ENCODE measurements at regions not wholly inside any gene's neighbourhood (a gene's known extent, or its start where the extent isn't known, plus 50 kb on each side); places are given as distances from the start of the nearest gene placed in this dataset.

DNA sequence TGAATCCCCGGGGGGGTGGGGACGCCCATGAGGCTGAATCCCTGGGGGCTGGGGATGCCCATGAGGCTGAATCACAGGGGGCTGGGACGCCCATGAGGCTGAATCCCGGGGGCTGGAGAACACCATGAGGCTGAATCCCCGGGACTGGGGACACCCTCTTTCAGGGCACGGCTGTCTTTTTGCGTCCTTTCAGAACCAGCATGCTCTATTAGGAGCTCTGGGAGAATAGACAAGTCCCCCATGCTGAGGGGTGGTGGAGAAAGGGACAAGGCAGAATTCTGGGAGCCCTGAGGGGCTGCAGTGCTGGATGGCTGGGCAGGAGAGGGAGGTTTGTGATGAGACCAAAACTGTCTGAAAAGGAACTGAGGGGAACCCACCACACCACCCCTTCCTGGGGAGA is 257.3 kb upstream of the TCERG1L start:
- Histone ChIP-seq H3K4me1 (ENCODE audit: control insufficient read depth, insufficient read depth, low read length) (no peaks in the 10 kb centered on the region), H3K27me3 (ENCODE audit: control insufficient read depth, insufficient read depth, low read length, poor library complexity, severe bottlenecking) (no peaks in the 10 kb centered on the region), H3K27ac (ENCODE audit: insufficient read depth, low read depth, low read length, poor library complexity, severe bottlenecking) (no peak overlapping the region), H3K4me3 (ENCODE audit: insufficient read depth, low read depth, low read length) (no peak overlapping the region), H3K36me3 (ENCODE audit: control insufficient read depth, insufficient read depth, low read length) (no peaks in the 10 kb centered on the region), H3K9me3 (ENCODE audit: control insufficient read depth, low read length) (no peaks in the 10 kb centered on the region)
- 79 to 82% methylated on average over 7 of the region's 7 CpGs for WGBS, 2 experiments

GRCh38 chr10:131569851-131570715 is 258.6 kb upstream of the TCERG1L start:
- Histone ChIP-seq H3K4me3 (ENCODE audit: insufficient read depth, low read depth, low read length) (no peak overlapping the region), H3K9me3 (ENCODE audit: control insufficient read depth, low read length) (no peaks in the 10 kb centered on the region), H3K27me3 (ENCODE audit: control insufficient read depth, insufficient read depth, low read length, poor library complexity, severe bottlenecking) (no peaks in the 10 kb centered on the region), H3K36me3 (ENCODE audit: control insufficient read depth, insufficient read depth, low read length) (no peaks in the 10 kb centered on the region), H3K4me1 (ENCODE audit: control insufficient read depth, insufficient read depth, low read length) (no peaks in the 10 kb centered on the region), H3K27ac (ENCODE audit: insufficient read depth, low read depth, low read length, poor library complexity, severe bottlenecking) (no peak overlapping the region)
- 80 to 81% methylated on average over 21 of the region's 21 CpGs for WGBS, 2 experiments

- no peaks in the 10 kb centered on the region for H3K9me3 ChIP-seq (ENCODE audit: control insufficient read depth, low read length)
- 93 to 94% methylated on average over 13 of the region's 13 CpGs for whole genome bisulfite sequencing, 2 experiments
- no peaks in the 10 kb centered on the region for H3K4me1 ChIP-seq (ENCODE audit: control insufficient read depth, insufficient read depth, low read length)
- H3K36me3 ChIP-seq (ENCODE audit: control insufficient read depth, insufficient read depth, low read length): no peaks in the 10 kb centered on the region
- H3K27ac ChIP-seq (ENCODE audit: insufficient read depth, low read depth, low read length, poor library complexity, severe bottlenecking): no peak overlapping the region
- H3K27me3 ChIP-seq (ENCODE audit: control insufficient read depth, insufficient read depth, low read length, poor library complexity, severe bottlenecking): no peaks in the 10 kb centered on the region
- no peak overlapping the region for H3K4me3 ChIP-seq (ENCODE audit: insufficient read depth, low read depth, low read length)
Measured at GRCh38 chr10:131570716-131571307, 259.3 kb upstream of the TCERG1L start.

DNA sequence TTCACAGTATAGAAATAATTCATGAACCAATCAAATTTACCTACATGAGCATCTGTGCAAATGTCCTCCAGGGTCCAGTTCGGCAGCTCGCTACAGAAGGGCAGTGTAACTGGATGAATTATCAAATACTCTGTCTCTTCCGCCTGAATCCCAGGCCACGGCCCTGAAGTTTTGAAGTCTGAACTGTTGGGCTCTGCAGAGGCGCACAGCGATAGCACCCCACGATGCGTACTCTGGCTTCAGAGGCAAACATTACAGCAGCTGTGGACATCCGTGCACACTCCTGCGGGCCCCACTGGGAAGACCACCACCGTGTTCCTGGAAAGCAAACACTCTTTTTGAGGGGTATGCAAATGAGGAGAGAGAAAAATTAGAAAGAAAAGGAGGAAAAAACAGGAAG is 259.8 kb upstream of the TCERG1L start:
- Histone ChIP-seq H3K27me3 (ENCODE audit: control insufficient read depth, insufficient read depth, low read length, poor library complexity, severe bottlenecking) (no peaks in the 10 kb centered on the region), H3K4me3 (ENCODE audit: insufficient read depth, low read depth, low read length) (no peak overlapping the region), H3K27ac (ENCODE audit: insufficient read depth, low read depth, low read length, poor library complexity, severe bottlenecking) (no peak overlapping the region), H3K4me1 (ENCODE audit: control insufficient read depth, insufficient read depth, low read length) (no peaks in the 10 kb centered on the region), H3K9me3 (ENCODE audit: control insufficient read depth, low read length) (no peaks in the 10 kb centered on the region), H3K36me3 (ENCODE audit: control insufficient read depth, insufficient read depth, low read length) (no peaks in the 10 kb centered on the region)
- WGBS, 2 experiments: 93% methylated on average over 11 of the region's 11 CpGs

GRCh38 chr10:131571865-131572264 is 260.3 kb upstream of the TCERG1L start:
- Histone ChIP-seq H3K9me3 (ENCODE audit: control insufficient read depth, low read length) (no peaks in the 10 kb centered on the region), H3K27ac (ENCODE audit: insufficient read depth, low read depth, low read length, poor library complexity, severe bottlenecking) (no peak overlapping the region), H3K4me1 (ENCODE audit: control insufficient read depth, insufficient read depth, low read length) (no peaks in the 10 kb centered on the region), H3K27me3 (ENCODE audit: control insufficient read depth, insufficient read depth, low read length, poor library complexity, severe bottlenecking) (no peaks in the 10 kb centered on the region), H3K36me3 (ENCODE audit: control insufficient read depth, insufficient read depth, low read length) (no peaks in the 10 kb centered on the region), H3K4me3 (ENCODE audit: insufficient read depth, low read depth, low read length) (no peak overlapping the region)
- WGBS, 2 experiments: 84 to 88% methylated on average over 8 of the region's 8 CpGs

DNA sequence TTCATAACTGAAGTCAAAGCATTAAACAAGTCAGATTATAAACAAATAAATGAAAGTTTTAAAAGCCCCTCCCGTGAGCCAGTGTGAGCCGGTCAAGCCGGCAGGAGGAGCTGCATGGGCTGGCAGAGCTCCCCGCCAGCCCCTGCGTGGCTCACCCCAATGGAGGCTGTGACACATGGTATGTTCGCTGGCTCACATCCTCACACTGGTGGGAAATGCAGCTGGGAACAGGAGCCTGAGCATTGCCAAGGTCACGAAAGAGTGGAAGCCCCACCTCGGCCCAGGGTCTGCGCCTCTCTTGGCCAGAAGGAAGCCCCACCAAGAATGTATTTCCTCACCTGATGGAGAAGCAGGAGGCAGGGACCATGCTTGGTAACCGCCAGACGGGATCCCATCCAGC is 261.7 kb upstream of the TCERG1L start:
- WGBS, 2 experiments: 95 to 96% methylated on average over 11 of the region's 11 CpGs
- no peaks in the 10 kb centered on the region for H3K27me3 ChIP-seq (ENCODE audit: control insufficient read depth, insufficient read depth, low read length, poor library complexity, severe bottlenecking)
- H3K9me3 ChIP-seq (ENCODE audit: control insufficient read depth, low read length): no peaks in the 10 kb centered on the region
- no peaks in the 10 kb centered on the region for H3K4me1 ChIP-seq (ENCODE audit: control insufficient read depth, insufficient read depth, low read length)
- no peaks in the 10 kb centered on the region for H3K36me3 ChIP-seq (ENCODE audit: control insufficient read depth, insufficient read depth, low read length)
- H3K27ac ChIP-seq (ENCODE audit: insufficient read depth, low read depth, low read length, poor library complexity, severe bottlenecking): no peak overlapping the region
- H3K4me3 ChIP-seq (ENCODE audit: insufficient read depth, low read depth, low read length): no peak overlapping the region

- no peaks in the 10 kb centered on the region for H3K9me3 ChIP-seq (ENCODE audit: control insufficient read depth, low read length)
- no peak overlapping the region for H3K4me3 ChIP-seq (ENCODE audit: insufficient read depth, low read depth, low read length)
- H3K4me1 ChIP-seq (ENCODE audit: control insufficient read depth, insufficient read depth, low read length): no peaks in the 10 kb centered on the region
- H3K36me3 ChIP-seq (ENCODE audit: control insufficient read depth, insufficient read depth, low read length): no peaks in the 10 kb centered on the region
- WGBS, 2 experiments: 94 to 95% methylated on average over 2 of the region's 2 CpGs
- no peaks in the 10 kb centered on the region for H3K27me3 ChIP-seq (ENCODE audit: control insufficient read depth, insufficient read depth, low read length, poor library complexity, severe bottlenecking)
- H3K27ac ChIP-seq (ENCODE audit: insufficient read depth, low read depth, low read length, poor library complexity, severe bottlenecking): no peak overlapping the region
Measured at GRCh38 chr10:131573707-131574106, 262.2 kb upstream of the TCERG1L start.

- H3K4me3 ChIP-seq (ENCODE audit: insufficient read depth, low read depth, low read length): no peak overlapping the region
- H3K4me1 ChIP-seq (ENCODE audit: control insufficient read depth, insufficient read depth, low read length): no peaks in the 10 kb centered on the region
- WGBS, 2 experiments: 85% methylated on average over 7 of the region's 7 CpGs
- H3K9me3 ChIP-seq (ENCODE audit: control insufficient read depth, low read length): no peaks in the 10 kb centered on the region
- no peaks in the 10 kb centered on the region for H3K27me3 ChIP-seq (ENCODE audit: control insufficient read depth, insufficient read depth, low read length, poor library complexity, severe bottlenecking)
- no peaks in the 10 kb centered on the region for H3K36me3 ChIP-seq (ENCODE audit: control insufficient read depth, insufficient read depth, low read length)
- no peak overlapping the region for H3K27ac ChIP-seq (ENCODE audit: insufficient read depth, low read depth, low read length, poor library complexity, severe bottlenecking)
Measured at GRCh38 chr10:131574363-131574706, 262.8 kb upstream of the TCERG1L start.

GRCh38 chr10:131574707-131575430 is 263.3 kb upstream of the TCERG1L start:
- peaks cover 2% of the 10 kb centered on the region for H3K4me1 ChIP-seq (ENCODE audit: control insufficient read depth, insufficient read depth, low read length)
- no peak overlapping the region for H3K4me3 ChIP-seq (ENCODE audit: insufficient read depth, low read depth, low read length)
- no peaks in the 10 kb centered on the region for H3K27me3 ChIP-seq (ENCODE audit: control insufficient read depth, insufficient read depth, low read length, poor library complexity, severe bottlenecking)
- H3K27ac ChIP-seq (ENCODE audit: insufficient read depth, low read depth, low read length, poor library complexity, severe bottlenecking): no peak overlapping the region
- H3K9me3 ChIP-seq (ENCODE audit: control insufficient read depth, low read length): no peaks in the 10 kb centered on the region
- 90 to 93% methylated on average over 32 of the region's 32 CpGs for WGBS, 2 experiments
- H3K36me3 ChIP-seq (ENCODE audit: control insufficient read depth, insufficient read depth, low read length): no peaks in the 10 kb centered on the region

DNA sequence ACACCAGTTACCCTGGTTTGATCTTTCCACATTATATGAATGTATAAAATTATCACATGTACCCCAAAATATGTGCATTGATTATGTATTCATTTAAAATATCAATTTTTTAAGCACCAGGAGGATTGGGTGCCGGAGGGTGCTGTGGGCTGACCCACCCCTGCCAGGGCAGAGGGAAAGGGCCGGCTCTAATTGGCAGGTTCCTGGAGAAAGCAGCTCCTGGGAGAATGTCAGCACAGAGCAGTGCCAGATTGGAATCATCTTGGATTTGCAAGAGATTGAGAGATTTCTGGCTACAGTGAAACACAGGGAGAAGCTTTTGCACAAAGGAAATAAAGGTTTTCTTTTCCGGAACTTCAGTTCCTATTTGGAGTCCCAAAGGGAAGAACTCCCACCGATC is 264.4 kb upstream of the TCERG1L start:
- Histone ChIP-seq H3K9me3 (ENCODE audit: control insufficient read depth, low read length) (no peaks in the 10 kb centered on the region), H3K27ac (ENCODE audit: insufficient read depth, low read depth, low read length, poor library complexity, severe bottlenecking) (no peak overlapping the region), H3K4me3 (ENCODE audit: insufficient read depth, low read depth, low read length) (no peak overlapping the region), H3K4me1 (ENCODE audit: control insufficient read depth, insufficient read depth, low read length) (peaks cover 8% of the 10 kb centered on the region), H3K36me3 (ENCODE audit: control insufficient read depth, insufficient read depth, low read length) (no peaks in the 10 kb centered on the region), H3K27me3 (ENCODE audit: control insufficient read depth, insufficient read depth, low read length, poor library complexity, severe bottlenecking) (no peaks in the 10 kb centered on the region)
- WGBS, 2 experiments: 94 to 97% methylated on average over 4 of the region's 4 CpGs
